ENCODE measurements at regions not wholly inside any gene's neighbourhood (a gene's known extent, or its start where the extent isn't known, plus 50 kb on each side); places are given as distances from the start of the nearest gene placed in this dataset.

- ChIA-PET SMC1A (ENCODE audit: uncharacterized antibody, unreplicated experiment) (no interaction called here), POLR2A (no interaction called here), CTCF (no interaction called here), RAD21 (ENCODE audit: unreplicated experiment) (no interaction called here)
- no peaks in the 10 kb centered on the region for H3K27me3 ChIP-seq (replicated peaks in 1 of 2; ENCODE audit: control insufficient read depth in 2 of 2, insufficient read depth in 2 of 2, low read length in 1 of 2)
- no peak overlapping the region for H2AFZ ChIP-seq (ENCODE audit: control insufficient read depth, low read depth, low read length)
- no peak for TF ChIP-seq LARP7 (IDR thresholded peaks at IDR 0.05)
- no peak for TF ChIP-seq CEBPZ (IDR thresholded peaks at IDR 0.05; ENCODE audit: low read depth, low read length)
- TF ChIP-seq NKRF (conservative IDR thresholded peaks at IDR 0.05): no peak
- no peak for TF ChIP-seq EGR1 (IDR thresholded peaks at IDR 0.05; ENCODE audit: borderline replicate concordance in 1 of 2, low read depth in 2 of 2, low read length in 2 of 2)
- peak; percentile 84 for TF ChIP-seq BCL3 (IDR thresholded peaks at IDR 0.05; ENCODE audit: borderline replicate concordance, insufficient read depth, low read depth, low read length, poor library complexity, severe bottlenecking)
- H3K9ac ChIP-seq (ENCODE audit: control insufficient read depth, insufficient read depth, low read length): no peak overlapping the region
- WGBS (ENCODE audit: insufficient coverage, insufficient replicate concordance, low lambda C conversion rate, missing lambda C conversion rate): 7% methylated on average over 5 of the region's 5 CpGs
- no peaks in the 10 kb centered on the region for H3K9me3 ChIP-seq (replicated peaks; ENCODE audit: control insufficient read depth, insufficient read depth, low read length)
- no peaks in the 10 kb centered on the region for H4K20me1 ChIP-seq (ENCODE audit: control insufficient read depth, insufficient read depth)
- no peak overlapping the region for H3K4me3 ChIP-seq
- H3K36me3 ChIP-seq (ENCODE audit: control insufficient read depth in 2 of 2, insufficient read depth in 2 of 2, low read length in 1 of 2): no peaks in the 10 kb centered on the region
- no peak for ATAC-seq
- no peak overlapping the region for H3K4me2 ChIP-seq (ENCODE audit: control insufficient read depth, insufficient read depth)
- H3K79me2 ChIP-seq (ENCODE audit: control insufficient read depth, insufficient read depth, low read length): no peaks in the 10 kb centered on the region
- H3K4me1 ChIP-seq (ENCODE audit: control insufficient read depth, insufficient read depth, low read length): peaks cover 1% of the 10 kb centered on the region; the same call in 1 of the 2 replicates
- FAIRE-seq: no peak
- no peak for DNase-seq (ENCODE audit: low read depth, low spot score)
- intact Hi-C loops (cut with micrococcal nuclease; ENCODE audit: unreplicated experiment): no loop called here
- no TSS peak for BruUV-seq (replicated peaks)
- no peak overlapping the region for H3K27ac ChIP-seq (ENCODE audit: control insufficient read depth, insufficient read depth)
- in situ Hi-C loops (cut with MboI): no loop called here
These were observed 389.1 kb downstream of the GADD45G start for GRCh38 chr9:89993678-89994630.
